ENCODE measurements at regions not wholly inside any gene's neighbourhood (a gene's known extent, or its start where the extent isn't known, plus 50 kb on each side); places are given as distances from the start of the nearest gene placed in this dataset.

DNA sequence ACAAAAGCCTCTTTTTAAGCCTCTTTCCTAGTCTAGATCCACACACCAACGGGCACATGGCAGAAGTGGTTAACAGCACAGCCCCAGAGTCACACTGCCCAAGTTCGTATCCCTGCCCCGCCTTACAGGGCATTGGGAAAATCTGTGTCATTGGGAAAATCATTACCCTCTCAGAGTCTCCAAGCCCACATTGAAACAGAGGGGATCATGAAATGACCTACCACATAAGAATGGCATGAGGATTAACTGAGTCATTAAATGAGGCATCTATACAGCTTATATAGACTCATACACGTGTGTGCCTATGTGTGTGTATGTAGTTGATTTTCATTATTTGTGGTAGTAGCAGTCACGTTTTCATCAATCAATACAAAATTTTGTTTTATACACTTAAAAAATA is 469.0 kb upstream of the POU3F3 start:
- POLR2A ChIA-PET = no interaction called here

DNA sequence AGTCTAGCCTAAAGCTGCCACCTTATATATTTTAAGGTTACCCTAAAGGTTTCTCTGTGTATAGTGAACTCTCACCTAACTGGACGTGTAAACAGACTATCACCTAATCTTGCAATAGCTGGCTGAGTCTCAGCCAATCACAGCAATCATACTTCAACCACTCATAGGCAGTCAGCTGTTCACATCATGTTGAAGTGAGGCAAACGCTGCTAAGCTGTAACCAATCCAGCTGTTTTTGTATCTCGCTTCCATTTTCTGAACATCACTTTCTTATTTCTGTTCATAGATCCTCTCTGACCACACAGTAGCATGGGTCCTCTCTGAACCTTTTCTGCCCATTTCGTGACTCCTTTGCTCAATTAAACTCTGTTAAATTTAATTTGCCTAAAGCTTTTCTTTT is 468.2 kb upstream of the POU3F3 start:
- Histone ChIP-seq H3K4me1 (ENCODE audit: control insufficient read depth, insufficient read depth, low read length) (no peaks in the 10 kb centered on the region), H3K36me3 (ENCODE audit: control insufficient read depth in 2 of 2, insufficient read depth in 1 of 2, low read length in 2 of 2) (no peaks in the 10 kb centered on the region), H3K27ac (ENCODE audit: extremely low read depth, low read depth, low read length) (no peak overlapping the region), H3K9me3 (ENCODE audit: control insufficient read depth, insufficient read depth, low read depth, low read length) (no peaks in the 10 kb centered on the region), H3K4me3 (ENCODE audit: low read depth, low read length) (no peak overlapping the region)
- ChIA-PET POLR2A (no interaction called here), CTCF (interaction anchor here (0.5 kb wide), 1 partner anchor 460 kb away, joined by 3 read pairs; no protein-coding TSS in a partner anchor)
- TF ChIP-seq ZNF24 (tag by site-specific recombination; IDR thresholded peaks at IDR 0.05) = no peak
- TF ChIP-seq ZNF501 (tag by site-specific recombination; IDR thresholded peaks at IDR 0.05) = no peak
- TF ChIP-seq ZNF571 (tag by site-specific recombination; IDR thresholded peaks at IDR 0.05) = no peak
- no peak for TF ChIP-seq ZNF350 (tag by site-specific recombination; IDR thresholded peaks at IDR 0.05)
- TF ChIP-seq, protein P1, sequence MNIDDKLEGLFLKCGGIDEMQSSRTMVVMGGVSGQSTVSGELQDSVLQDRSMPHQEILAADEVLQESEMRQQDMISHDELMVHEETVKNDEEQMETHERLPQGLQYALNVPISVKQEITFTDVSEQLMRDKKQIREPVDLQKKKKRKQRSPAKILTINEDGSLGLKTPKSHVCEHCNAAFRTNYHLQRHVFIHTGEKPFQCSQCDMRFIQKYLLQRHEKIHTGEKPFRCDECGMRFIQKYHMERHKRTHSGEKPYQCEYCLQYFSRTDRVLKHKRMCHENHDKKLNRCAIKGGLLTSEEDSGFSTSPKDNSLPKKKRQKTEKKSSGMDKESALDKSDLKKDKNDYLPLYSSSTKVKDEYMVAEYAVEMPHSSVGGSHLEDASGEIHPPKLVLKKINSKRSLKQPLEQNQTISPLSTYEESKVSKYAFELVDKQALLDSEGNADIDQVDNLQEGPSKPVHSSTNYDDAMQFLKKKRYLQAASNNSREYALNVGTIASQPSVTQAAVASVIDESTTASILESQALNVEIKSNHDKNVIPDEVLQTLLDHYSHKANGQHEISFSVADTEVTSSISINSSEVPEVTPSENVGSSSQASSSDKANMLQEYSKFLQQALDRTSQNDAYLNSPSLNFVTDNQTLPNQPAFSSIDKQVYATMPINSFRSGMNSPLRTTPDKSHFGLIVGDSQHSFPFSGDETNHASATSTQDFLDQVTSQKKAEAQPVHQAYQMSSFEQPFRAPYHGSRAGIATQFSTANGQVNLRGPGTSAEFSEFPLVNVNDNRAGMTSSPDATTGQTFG (tag by site-specific recombination; IDR thresholded peaks at IDR 0.05; ENCODE audit: borderline replicate concordance) = no peak
- TF ChIP-seq, protein P2, sequence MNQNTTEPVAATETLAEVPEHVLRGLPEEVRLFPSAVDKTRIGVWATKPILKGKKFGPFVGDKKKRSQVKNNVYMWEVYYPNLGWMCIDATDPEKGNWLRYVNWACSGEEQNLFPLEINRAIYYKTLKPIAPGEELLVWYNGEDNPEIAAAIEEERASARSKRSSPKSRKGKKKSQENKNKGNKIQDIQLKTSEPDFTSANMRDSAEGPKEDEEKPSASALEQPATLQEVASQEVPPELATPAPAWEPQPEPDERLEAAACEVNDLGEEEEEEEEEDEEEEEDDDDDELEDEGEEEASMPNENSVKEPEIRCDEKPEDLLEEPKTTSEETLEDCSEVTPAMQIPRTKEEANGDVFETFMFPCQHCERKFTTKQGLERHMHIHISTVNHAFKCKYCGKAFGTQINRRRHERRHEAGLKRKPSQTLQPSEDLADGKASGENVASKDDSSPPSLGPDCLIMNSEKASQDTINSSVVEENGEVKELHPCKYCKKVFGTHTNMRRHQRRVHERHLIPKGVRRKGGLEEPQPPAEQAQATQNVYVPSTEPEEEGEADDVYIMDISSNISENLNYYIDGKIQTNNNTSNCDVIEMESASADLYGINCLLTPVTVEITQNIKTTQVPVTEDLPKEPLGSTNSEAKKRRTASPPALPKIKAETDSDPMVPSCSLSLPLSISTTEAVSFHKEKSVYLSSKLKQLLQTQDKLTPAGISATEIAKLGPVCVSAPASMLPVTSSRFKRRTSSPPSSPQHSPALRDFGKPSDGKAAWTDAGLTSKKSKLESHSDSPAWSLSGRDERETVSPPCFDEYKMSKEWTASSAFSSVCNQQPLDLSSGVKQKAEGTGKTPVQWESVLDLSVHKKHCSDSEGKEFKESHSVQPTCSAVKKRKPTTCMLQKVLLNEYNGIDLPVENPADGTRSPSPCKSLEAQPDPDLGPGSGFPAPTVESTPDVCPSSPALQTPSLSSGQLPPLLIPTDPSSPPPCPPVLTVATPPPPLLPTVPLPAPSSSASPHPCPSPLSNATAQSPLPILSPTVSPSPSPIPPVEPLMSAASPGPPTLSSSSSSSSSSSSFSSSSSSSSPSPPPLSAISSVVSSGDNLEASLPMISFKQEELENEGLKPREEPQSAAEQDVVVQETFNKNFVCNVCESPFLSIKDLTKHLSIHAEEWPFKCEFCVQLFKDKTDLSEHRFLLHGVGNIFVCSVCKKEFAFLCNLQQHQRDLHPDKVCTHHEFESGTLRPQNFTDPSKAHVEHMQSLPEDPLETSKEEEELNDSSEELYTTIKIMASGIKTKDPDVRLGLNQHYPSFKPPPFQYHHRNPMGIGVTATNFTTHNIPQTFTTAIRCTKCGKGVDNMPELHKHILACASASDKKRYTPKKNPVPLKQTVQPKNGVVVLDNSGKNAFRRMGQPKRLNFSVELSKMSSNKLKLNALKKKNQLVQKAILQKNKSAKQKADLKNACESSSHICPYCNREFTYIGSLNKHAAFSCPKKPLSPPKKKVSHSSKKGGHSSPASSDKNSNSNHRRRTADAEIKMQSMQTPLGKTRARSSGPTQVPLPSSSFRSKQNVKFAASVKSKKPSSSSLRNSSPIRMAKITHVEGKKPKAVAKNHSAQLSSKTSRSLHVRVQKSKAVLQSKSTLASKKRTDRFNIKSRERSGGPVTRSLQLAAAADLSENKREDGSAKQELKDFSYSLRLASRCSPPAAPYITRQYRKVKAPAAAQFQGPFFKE (tag by site-specific recombination; IDR thresholded peaks at IDR 0.05; ENCODE audit: borderline replicate concordance) = no peak
- no peak for TF ChIP-seq YY2 (tag by site-specific recombination; IDR thresholded peaks at IDR 0.05)

More for the DNA sequence above, 469.0 kb upstream of the POU3F3 start:
- Histone ChIP-seq H3K36me3 (ENCODE audit: control insufficient read depth in 2 of 2, insufficient read depth in 1 of 2, low read length in 2 of 2) (no peaks in the 10 kb centered on the region), H3K27ac (ENCODE audit: extremely low read depth, low read depth, low read length) (no peak overlapping the region), H3K4me3 (ENCODE audit: low read depth, low read length) (no peak overlapping the region), H3K4me1 (ENCODE audit: control insufficient read depth, insufficient read depth, low read length) (no peaks in the 10 kb centered on the region), H3K9me3 (ENCODE audit: control insufficient read depth, insufficient read depth, low read depth, low read length) (no peaks in the 10 kb centered on the region)
- CTCF ChIA-PET = no interaction called here
- TF ChIP-seq ZNF501 (tag by site-specific recombination; IDR thresholded peaks at IDR 0.05) (no peak), ZNF707 (tag by site-specific recombination; IDR thresholded peaks at IDR 0.05) (no peak), ZNF416 (tag by site-specific recombination; IDR thresholded peaks at IDR 0.05) (no peak), ZNF658 (tag by site-specific recombination; IDR thresholded peaks at IDR 0.05) (no peak), ZNF514 (tag by site-specific recombination; IDR thresholded peaks at IDR 0.05) (no peak), ZNF248 (tag by site-specific recombination; IDR thresholded peaks at IDR 0.05) (no peak), SP2 (tag by site-specific recombination; IDR thresholded peaks at IDR 0.05) (no peak), ZNF76 (tag by site-specific recombination; IDR thresholded peaks at IDR 0.05; ENCODE audit: borderline replicate concordance, low read depth) (no peak), ZNF174 (tag by site-specific recombination; IDR thresholded peaks at IDR 0.05) (no peak), WT1 (tag by site-specific recombination; IDR thresholded peaks at IDR 0.05) (no peak), ZNF596 (tag by site-specific recombination; IDR thresholded peaks at IDR 0.05) (no peak), ZNF202 (tag by site-specific recombination; IDR thresholded peaks at IDR 0.05; ENCODE audit: borderline replicate concordance) (no peak), MZF1 (tag by site-specific recombination; IDR thresholded peaks at IDR 0.05; ENCODE audit: borderline replicate concordance) (no peak)
- TF ChIP-seq, protein P3, sequence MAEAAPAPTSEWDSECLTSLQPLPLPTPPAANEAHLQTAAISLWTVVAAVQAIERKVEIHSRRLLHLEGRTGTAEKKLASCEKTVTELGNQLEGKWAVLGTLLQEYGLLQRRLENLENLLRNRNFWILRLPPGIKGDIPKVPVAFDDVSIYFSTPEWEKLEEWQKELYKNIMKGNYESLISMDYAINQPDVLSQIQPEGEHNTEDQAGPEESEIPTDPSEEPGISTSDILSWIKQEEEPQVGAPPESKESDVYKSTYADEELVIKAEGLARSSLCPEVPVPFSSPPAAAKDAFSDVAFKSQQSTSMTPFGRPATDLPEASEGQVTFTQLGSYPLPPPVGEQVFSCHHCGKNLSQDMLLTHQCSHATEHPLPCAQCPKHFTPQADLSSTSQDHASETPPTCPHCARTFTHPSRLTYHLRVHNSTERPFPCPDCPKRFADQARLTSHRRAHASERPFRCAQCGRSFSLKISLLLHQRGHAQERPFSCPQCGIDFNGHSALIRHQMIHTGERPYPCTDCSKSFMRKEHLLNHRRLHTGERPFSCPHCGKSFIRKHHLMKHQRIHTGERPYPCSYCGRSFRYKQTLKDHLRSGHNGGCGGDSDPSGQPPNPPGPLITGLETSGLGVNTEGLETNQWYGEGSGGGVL (tag by site-specific recombination; IDR thresholded peaks at IDR 0.05) = no peak
- TF ChIP-seq, protein P4, sequence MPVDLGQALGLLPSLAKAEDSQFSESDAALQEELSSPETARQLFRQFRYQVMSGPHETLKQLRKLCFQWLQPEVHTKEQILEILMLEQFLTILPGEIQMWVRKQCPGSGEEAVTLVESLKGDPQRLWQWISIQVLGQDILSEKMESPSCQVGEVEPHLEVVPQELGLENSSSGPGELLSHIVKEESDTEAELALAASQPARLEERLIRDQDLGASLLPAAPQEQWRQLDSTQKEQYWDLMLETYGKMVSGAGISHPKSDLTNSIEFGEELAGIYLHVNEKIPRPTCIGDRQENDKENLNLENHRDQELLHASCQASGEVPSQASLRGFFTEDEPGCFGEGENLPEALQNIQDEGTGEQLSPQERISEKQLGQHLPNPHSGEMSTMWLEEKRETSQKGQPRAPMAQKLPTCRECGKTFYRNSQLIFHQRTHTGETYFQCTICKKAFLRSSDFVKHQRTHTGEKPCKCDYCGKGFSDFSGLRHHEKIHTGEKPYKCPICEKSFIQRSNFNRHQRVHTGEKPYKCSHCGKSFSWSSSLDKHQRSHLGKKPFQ (tag by site-specific recombination; IDR thresholded peaks at IDR 0.05) = no peak
- TF ChIP-seq, protein P5, sequence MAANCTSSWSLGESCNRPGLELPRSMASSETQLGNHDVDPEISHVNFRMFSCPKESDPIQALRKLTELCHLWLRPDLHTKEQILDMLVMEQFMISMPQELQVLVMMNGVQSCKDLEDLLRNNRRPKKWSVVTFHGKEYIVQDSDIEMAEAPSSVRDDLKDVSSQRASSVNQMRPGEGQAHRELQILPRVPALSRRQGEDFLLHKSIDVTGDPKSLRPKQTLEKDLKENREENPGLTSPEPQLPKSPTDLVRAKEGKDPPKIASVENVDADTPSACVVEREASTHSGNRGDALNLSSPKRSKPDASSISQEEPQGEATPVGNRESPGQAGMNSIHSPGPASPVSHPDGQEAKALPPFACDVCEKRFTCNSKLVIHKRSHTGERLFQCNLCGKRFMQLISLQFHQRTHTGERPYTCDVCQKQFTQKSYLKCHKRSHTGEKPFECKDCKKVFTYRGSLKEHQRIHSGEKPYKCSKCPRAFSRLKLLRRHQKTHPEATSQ (tag by site-specific recombination; IDR thresholded peaks at IDR 0.05) = no peak
- TF ChIP-seq, protein P6, sequence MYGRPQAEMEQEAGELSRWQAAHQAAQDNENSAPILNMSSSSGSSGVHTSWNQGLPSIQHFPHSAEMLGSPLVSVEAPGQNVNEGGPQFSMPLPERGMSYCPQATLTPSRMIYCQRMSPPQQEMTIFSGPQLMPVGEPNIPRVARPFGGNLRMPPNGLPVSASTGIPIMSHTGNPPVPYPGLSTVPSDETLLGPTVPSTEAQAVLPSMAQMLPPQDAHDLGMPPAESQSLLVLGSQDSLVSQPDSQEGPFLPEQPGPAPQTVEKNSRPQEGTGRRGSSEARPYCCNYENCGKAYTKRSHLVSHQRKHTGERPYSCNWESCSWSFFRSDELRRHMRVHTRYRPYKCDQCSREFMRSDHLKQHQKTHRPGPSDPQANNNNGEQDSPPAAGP (tag by site-specific recombination; IDR thresholded peaks at IDR 0.05) = no peak
- TF ChIP-seq, protein P7, sequence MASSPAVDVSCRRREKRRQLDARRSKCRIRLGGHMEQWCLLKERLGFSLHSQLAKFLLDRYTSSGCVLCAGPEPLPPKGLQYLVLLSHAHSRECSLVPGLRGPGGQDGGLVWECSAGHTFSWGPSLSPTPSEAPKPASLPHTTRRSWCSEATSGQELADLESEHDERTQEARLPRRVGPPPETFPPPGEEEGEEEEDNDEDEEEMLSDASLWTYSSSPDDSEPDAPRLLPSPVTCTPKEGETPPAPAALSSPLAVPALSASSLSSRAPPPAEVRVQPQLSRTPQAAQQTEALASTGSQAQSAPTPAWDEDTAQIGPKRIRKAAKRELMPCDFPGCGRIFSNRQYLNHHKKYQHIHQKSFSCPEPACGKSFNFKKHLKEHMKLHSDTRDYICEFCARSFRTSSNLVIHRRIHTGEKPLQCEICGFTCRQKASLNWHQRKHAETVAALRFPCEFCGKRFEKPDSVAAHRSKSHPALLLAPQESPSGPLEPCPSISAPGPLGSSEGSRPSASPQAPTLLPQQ (tag by site-specific recombination; IDR thresholded peaks at IDR 0.05) = no peak
